ENCODE measurements at regions not wholly inside any gene's neighbourhood (a gene's known extent, or its start where the extent isn't known, plus 50 kb on each side); places are given as distances from the start of the nearest gene placed in this dataset.

DNA sequence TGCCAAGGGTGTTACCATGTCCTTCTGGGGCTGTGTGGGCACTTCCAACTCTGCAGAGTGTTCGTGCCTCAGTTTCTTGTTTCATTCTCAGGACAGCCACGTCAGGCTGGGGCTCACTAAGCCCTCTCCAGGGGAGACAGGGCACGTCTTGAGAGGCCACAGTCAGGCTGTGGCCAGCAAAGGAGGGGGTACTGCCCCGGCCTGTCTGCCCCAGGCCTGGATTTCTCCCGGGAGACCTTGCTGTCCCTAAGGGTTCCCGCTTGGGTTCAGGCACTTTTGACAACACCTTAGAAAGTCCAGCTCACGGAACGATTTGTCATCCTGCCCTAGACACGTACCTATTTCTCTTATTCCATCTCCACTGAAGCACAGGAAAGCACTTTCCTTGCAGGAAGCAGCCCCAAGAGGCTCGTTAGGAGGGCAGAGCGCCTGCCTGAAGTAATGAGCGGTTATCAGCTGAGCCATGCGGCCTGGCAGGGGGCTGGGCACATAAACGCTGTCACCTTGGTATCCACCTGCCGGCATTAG lies 290.4 kb upstream of the RTL1 start:
- no peak for TF ChIP-seq POLR2AphosphoS5 (IDR thresholded peaks at IDR 0.05; ENCODE audit: low read depth, low read length)
- TF ChIP-seq FOXJ3 (CRISPR knock-in tag; IDR thresholded peaks at IDR 0.05) = no peak
- TF ChIP-seq, protein P1, sequence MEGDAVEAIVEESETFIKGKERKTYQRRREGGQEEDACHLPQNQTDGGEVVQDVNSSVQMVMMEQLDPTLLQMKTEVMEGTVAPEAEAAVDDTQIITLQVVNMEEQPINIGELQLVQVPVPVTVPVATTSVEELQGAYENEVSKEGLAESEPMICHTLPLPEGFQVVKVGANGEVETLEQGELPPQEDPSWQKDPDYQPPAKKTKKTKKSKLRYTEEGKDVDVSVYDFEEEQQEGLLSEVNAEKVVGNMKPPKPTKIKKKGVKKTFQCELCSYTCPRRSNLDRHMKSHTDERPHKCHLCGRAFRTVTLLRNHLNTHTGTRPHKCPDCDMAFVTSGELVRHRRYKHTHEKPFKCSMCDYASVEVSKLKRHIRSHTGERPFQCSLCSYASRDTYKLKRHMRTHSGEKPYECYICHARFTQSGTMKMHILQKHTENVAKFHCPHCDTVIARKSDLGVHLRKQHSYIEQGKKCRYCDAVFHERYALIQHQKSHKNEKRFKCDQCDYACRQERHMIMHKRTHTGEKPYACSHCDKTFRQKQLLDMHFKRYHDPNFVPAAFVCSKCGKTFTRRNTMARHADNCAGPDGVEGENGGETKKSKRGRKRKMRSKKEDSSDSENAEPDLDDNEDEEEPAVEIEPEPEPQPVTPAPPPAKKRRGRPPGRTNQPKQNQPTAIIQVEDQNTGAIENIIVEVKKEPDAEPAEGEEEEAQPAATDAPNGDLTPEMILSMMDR (IDR thresholded peaks at IDR 0.05) = no peak
- TF ChIP-seq, protein P2, sequence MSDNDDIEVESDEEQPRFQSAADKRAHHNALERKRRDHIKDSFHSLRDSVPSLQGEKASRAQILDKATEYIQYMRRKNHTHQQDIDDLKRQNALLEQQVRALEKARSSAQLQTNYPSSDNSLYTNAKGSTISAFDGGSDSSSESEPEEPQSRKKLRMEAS (IDR thresholded peaks at IDR 0.05; ENCODE audit: low read depth) = no peak
- TF ChIP-seq, protein P3, sequence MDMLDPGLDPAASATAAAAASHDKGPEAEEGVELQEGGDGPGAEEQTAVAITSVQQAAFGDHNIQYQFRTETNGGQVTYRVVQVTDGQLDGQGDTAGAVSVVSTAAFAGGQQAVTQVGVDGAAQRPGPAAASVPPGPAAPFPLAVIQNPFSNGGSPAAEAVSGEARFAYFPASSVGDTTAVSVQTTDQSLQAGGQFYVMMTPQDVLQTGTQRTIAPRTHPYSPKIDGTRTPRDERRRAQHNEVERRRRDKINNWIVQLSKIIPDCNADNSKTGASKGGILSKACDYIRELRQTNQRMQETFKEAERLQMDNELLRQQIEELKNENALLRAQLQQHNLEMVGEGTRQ (IDR thresholded peaks at IDR 0.05; ENCODE audit: borderline replicate concordance, low read depth, low read length) = no peak
- no peak for TF ChIP-seq NFIC (IDR thresholded peaks at IDR 0.05; ENCODE audit: borderline replicate concordance)
- TF ChIP-seq MEF2A (IDR thresholded peaks at IDR 0.05; ENCODE audit: borderline replicate concordance, low read depth) = no peak
- no peak for TF ChIP-seq SIN3A (IDR thresholded peaks at IDR 0.05; ENCODE audit: borderline replicate concordance, low read depth, low read length)

Measured in SK-N-SH (cell line).